Neuron (in vitro differentiated cells): ENCODE measurements at regions not wholly inside any gene's neighbourhood (a gene's known extent, or its start where the extent isn't known, plus 50 kb on each side); places are given as distances from the start of the nearest gene placed in this dataset.
"Not testable (repeated sequence)": the region's sequence is repeated elsewhere in the genome, so short reads cannot be mapped to it uniquely, and the experiment has no call there.

Experiments used
- H2AFZ ChIP-seq: one replicate; pipeline ENCODE4 v1.6.1; 2013; ENCODE audit warnings: low read depth, mild to moderate bottlenecking, inconsistent platforms, low read length, moderate library complexity
- H3K27me3 ChIP-seq: one replicate; pipeline ENCODE4 v1.6.1; 2013; ENCODE audit warnings: low read length; ENCODE audit not compliant: insufficient read depth
- H3K36me3 ChIP-seq: one replicate; pipeline ENCODE4 v1.6.1; 2013; ENCODE audit warnings: low read length; ENCODE audit not compliant: insufficient read depth
- H3K4me1 ChIP-seq: one replicate; pipeline ENCODE4 v1.6.1; 2013; ENCODE audit warnings: low read length; ENCODE audit not compliant: insufficient read depth
- H3K4me3 ChIP-seq: 2 replicates; pipeline ENCODE4 v1.5.1; 2013; ENCODE audit warnings: mild to moderate bottlenecking, low read length, moderate library complexity
- H3K9me3 ChIP-seq: one replicate; pipeline ENCODE4 v1.6.1; 2013; ENCODE audit warnings: low read length

- not testable (repeated sequence) for H3K4me3 ChIP-seq
These were observed 130.3 kb upstream of the RSPO3 start for GRCh38 chr6:126988125-126988524.

GRCh38 chr6:127000631-127001030 is 117.8 kb upstream of the RSPO3 start:
- no peak overlapping the region for H3K4me3 ChIP-seq
- no peaks in the 10 kb centered on the region for H3K4me1 ChIP-seq
- no peaks in the 10 kb centered on the region for H3K27me3 ChIP-seq
- H2AFZ ChIP-seq = no peak overlapping the region
- H3K9me3 ChIP-seq = no peaks in the 10 kb centered on the region
- no peaks in the 10 kb centered on the region for H3K36me3 ChIP-seq

More at GRCh38 chr6:126988125-126988524, 130.3 kb upstream of the RSPO3 start:
- not testable (repeated sequence) for H3K27me3 ChIP-seq, H3K36me3 ChIP-seq, H3K4me1 ChIP-seq, H2AFZ ChIP-seq, H3K9me3 ChIP-seq

- Histone ChIP-seq H2AFZ (no peak overlapping the region), H3K36me3 (no peaks in the 10 kb centered on the region), H3K4me1 (no peaks in the 10 kb centered on the region), H3K27me3 (no peaks in the 10 kb centered on the region), H3K4me3 (no peak overlapping the region), H3K9me3 (no peaks in the 10 kb centered on the region)
These were observed 104.6 kb upstream of the RSPO3 start for GRCh38 chr6:127013865-127014264.

- H2AFZ ChIP-seq = no peak overlapping the region
- no peaks in the 10 kb centered on the region for H3K4me1 ChIP-seq
- H3K36me3 ChIP-seq = no peaks in the 10 kb centered on the region
- H3K4me3 ChIP-seq = no peak overlapping the region
- no peaks in the 10 kb centered on the region for H3K27me3 ChIP-seq
- H3K9me3 ChIP-seq = no peaks in the 10 kb centered on the region
These were observed 102.6 kb upstream of the RSPO3 start for GRCh38 chr6:127015858-127016257.

GRCh38 chr6:127019828-127020227 is 98.6 kb upstream of the RSPO3 start:
- H3K27me3 ChIP-seq = no peaks in the 10 kb centered on the region
- no peak overlapping the region for H3K4me3 ChIP-seq
- no peaks in the 10 kb centered on the region for H3K36me3 ChIP-seq
- no peaks in the 10 kb centered on the region for H3K4me1 ChIP-seq
- H3K9me3 ChIP-seq = no peaks in the 10 kb centered on the region
- H2AFZ ChIP-seq = no peak overlapping the region

- H3K27me3 ChIP-seq = no peaks in the 10 kb centered on the region
- no peaks in the 10 kb centered on the region for H3K36me3 ChIP-seq
- no peaks in the 10 kb centered on the region for H3K4me1 ChIP-seq
- no peak overlapping the region for H2AFZ ChIP-seq
- no peak overlapping the region for H3K4me3 ChIP-seq
- H3K9me3 ChIP-seq = no peaks in the 10 kb centered on the region
These were observed 96.2 kb upstream of the RSPO3 start for GRCh38 chr6:127022302-127022701.

GRCh38 chr6:127023001-127023778 is 95.3 kb upstream of the RSPO3 start:
- Histone ChIP-seq H3K27me3 (no peaks in the 10 kb centered on the region), H3K4me3 (no peak overlapping the region), H2AFZ (no peak overlapping the region), H3K4me1 (no peaks in the 10 kb centered on the region), H3K36me3 (no peaks in the 10 kb centered on the region), H3K9me3 (no peaks in the 10 kb centered on the region)

- H3K27me3 ChIP-seq = no peaks in the 10 kb centered on the region
- H3K36me3 ChIP-seq = no peaks in the 10 kb centered on the region
- H2AFZ ChIP-seq = no peak overlapping the region
- H3K4me3 ChIP-seq = no peak overlapping the region
- no peaks in the 10 kb centered on the region for H3K9me3 ChIP-seq
- H3K4me1 ChIP-seq = no peaks in the 10 kb centered on the region
These were observed 92.2 kb upstream of the RSPO3 start for GRCh38 chr6:127026247-127026646.

- no peak overlapping the region for H2AFZ ChIP-seq
- no peaks in the 10 kb centered on the region for H3K4me1 ChIP-seq
- no peaks in the 10 kb centered on the region for H3K27me3 ChIP-seq
- H3K36me3 ChIP-seq = no peaks in the 10 kb centered on the region
- H3K4me3 ChIP-seq = no peak overlapping the region
- H3K9me3 ChIP-seq = no peaks in the 10 kb centered on the region
These were observed 88.4 kb upstream of the RSPO3 start for GRCh38 chr6:127030111-127030510.

- no peaks in the 10 kb centered on the region for H3K9me3 ChIP-seq
- H3K4me3 ChIP-seq = no peak overlapping the region
- no peak overlapping the region for H2AFZ ChIP-seq
- H3K27me3 ChIP-seq = no peaks in the 10 kb centered on the region
- no peaks in the 10 kb centered on the region for H3K36me3 ChIP-seq
- H3K4me1 ChIP-seq = no peaks in the 10 kb centered on the region
These were observed 87.6 kb upstream of the RSPO3 start for GRCh38 chr6:127030836-127031235.

- no peaks in the 10 kb centered on the region for H3K4me1 ChIP-seq
- no peaks in the 10 kb centered on the region for H3K9me3 ChIP-seq
- no peak overlapping the region for H3K4me3 ChIP-seq
- H3K27me3 ChIP-seq = no peaks in the 10 kb centered on the region
- H3K36me3 ChIP-seq = no peaks in the 10 kb centered on the region
- H2AFZ ChIP-seq = no peak overlapping the region
These were observed 87.0 kb upstream of the RSPO3 start for GRCh38 chr6:127031511-127031910.

GRCh38 chr6:127032971-127033370 is 85.5 kb upstream of the RSPO3 start:
- H3K27me3 ChIP-seq = no peaks in the 10 kb centered on the region
- no peaks in the 10 kb centered on the region for H3K36me3 ChIP-seq
- H3K4me1 ChIP-seq = no peaks in the 10 kb centered on the region
- H3K4me3 ChIP-seq = no peak overlapping the region
- no peak overlapping the region for H2AFZ ChIP-seq
- H3K9me3 ChIP-seq = no peaks in the 10 kb centered on the region

- Histone ChIP-seq H3K4me3 (no peak overlapping the region), H3K27me3 (no peaks in the 10 kb centered on the region), H3K9me3 (no peaks in the 10 kb centered on the region), H3K36me3 (no peaks in the 10 kb centered on the region), H2AFZ (no peak overlapping the region), H3K4me1 (no peaks in the 10 kb centered on the region)
These were observed 66.8 kb upstream of the RSPO3 start for GRCh38 chr6:127051571-127052260.
